ENCODE measurements at regions not wholly inside any gene's neighbourhood (a gene's known extent, or its start where the extent isn't known, plus 50 kb on each side); places are given as distances from the start of the nearest gene placed in this dataset.
"Not testable (repeated sequence)": the region's sequence is repeated elsewhere in the genome, so short reads cannot be mapped to it uniquely, and the experiment has no call there.

DNA sequence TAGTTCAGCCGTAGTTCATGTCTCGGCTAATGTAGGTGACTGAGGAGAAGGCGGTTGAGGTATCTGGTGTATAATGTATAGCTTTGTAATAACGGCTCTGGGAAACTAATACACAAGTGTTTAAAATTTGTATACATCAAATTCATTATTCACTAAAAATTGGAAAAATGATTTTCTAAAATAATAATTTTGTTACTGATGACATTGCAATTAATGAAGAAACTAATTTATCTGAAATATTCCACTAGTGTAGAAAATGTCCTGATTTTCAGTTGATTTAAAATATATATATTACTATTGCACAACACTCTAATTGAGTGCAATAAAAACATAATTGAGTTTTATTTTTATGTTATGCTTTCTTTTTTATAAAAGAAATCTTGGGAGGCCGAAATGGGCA lies 823.0 kb downstream of the TAF11L14 start:
- Histone ChIP-seq H3K36me3 (ENCODE audit: insufficient read depth, low read length) (no peaks in the 10 kb centered on the region), H3K4me3 (ENCODE audit: low read depth, low read length) (no peak overlapping the region), H3K4me1 (ENCODE audit: control insufficient read depth, insufficient read depth, low read length, unreplicated experiment) (no peaks in the 10 kb centered on the region), H3K27me3 (ENCODE audit: insufficient read depth, low read length) (no peaks in the 10 kb centered on the region), H3K79me2 (ENCODE audit: control insufficient read depth, insufficient read depth, low read length, unreplicated experiment) (no peaks in the 10 kb centered on the region), H3K27ac (ENCODE audit: low read depth, low read length) (no peak overlapping the region), H2AFZ (ENCODE audit: low read length, unreplicated experiment) (no peak overlapping the region)

DNA sequence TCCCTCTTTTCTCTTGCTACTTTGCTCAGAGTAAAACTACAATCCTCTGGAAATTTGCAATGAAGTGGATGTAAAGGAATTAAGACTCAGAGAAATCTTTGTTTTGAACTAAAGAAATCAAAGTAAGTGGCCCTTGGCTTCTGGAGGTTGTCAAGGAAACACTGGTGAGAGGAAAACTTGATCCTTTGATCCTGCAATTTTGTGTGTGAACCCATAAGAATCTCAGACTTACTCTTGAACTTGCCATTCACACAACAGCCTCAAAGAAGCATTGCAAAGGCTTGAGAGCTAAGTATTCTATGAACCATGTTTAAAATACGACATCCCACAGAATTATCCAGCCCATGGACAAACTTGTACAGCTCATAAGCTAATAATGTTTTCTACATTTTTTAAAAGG lies 827.5 kb downstream of the TAF11L14 start:
- Histone ChIP-seq H3K27ac (ENCODE audit: low read depth, low read length) (no peak overlapping the region), H2AFZ (ENCODE audit: low read length, unreplicated experiment) (no peak overlapping the region), H3K79me2 (ENCODE audit: control insufficient read depth, insufficient read depth, low read length, unreplicated experiment) (no peaks in the 10 kb centered on the region), H3K4me3 (ENCODE audit: low read depth, low read length) (no peak overlapping the region), H3K27me3 (ENCODE audit: insufficient read depth, low read length) (0 out of 2 replicates have a peak, but pooled peaks cover 10% of the 10 kb centered on the region), H3K4me1 (ENCODE audit: control insufficient read depth, insufficient read depth, low read length, unreplicated experiment) (no peaks in the 10 kb centered on the region), H3K36me3 (ENCODE audit: insufficient read depth, low read length) (no peaks in the 10 kb centered on the region)

DNA sequence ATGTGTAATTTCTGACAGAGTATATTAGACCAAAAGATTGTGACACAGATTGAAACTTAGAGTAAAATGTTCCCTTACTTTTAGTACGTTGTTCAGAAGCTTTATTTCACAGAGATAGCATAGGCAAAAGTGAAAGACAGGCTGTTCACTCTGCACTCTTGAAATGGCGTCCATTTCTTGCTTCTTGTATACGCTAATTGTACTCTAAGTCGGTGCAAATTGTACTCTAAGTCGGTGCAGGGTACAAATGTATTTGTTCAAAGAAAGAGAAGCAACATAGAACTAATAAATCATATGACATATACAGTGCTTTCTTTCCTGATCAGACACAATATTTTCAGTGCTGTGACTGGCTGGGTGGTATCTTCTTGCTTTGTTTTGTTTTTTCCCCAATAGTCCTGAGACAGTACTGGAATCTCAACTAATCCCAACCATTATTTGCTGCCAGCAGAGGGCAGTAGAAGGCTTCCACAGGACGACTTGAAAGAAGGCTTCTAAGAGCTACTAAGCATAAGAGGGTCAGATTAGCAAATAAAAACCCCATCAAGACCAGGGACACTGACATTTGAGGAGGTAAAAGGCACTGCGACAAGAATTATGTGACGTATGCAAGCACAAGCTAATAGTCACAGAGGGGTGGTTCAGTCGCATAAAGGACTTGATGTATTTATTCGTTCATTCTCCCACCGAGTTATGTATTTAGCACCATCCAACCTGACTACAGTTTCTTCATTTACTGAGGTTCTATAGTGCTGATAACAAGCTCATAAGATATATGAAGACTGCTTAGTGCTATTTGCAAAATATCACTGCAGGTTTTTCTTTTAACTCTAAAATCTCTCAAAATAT lies 831.8 kb downstream of the TAF11L14 start:
- H2AFZ ChIP-seq (ENCODE audit: low read length, unreplicated experiment): peak overlapping the region; percentile 87
- peak overlapping the region; percentile 66 for H3K4me3 ChIP-seq (ENCODE audit: low read depth, low read length)
- no peak overlapping the region for H3K27ac ChIP-seq (ENCODE audit: low read depth, low read length)
- H3K79me2 ChIP-seq (ENCODE audit: control insufficient read depth, insufficient read depth, low read length, unreplicated experiment): no peaks in the 10 kb centered on the region
- H3K4me1 ChIP-seq (ENCODE audit: control insufficient read depth, insufficient read depth, low read length, unreplicated experiment): no peaks in the 10 kb centered on the region
- no peaks in the 10 kb centered on the region for H3K36me3 ChIP-seq (ENCODE audit: insufficient read depth, low read length)
- H3K27me3 ChIP-seq (ENCODE audit: insufficient read depth, low read length): 0 out of 2 replicates have a peak, but pooled peaks cover 10% of the 10 kb centered on the region

DNA sequence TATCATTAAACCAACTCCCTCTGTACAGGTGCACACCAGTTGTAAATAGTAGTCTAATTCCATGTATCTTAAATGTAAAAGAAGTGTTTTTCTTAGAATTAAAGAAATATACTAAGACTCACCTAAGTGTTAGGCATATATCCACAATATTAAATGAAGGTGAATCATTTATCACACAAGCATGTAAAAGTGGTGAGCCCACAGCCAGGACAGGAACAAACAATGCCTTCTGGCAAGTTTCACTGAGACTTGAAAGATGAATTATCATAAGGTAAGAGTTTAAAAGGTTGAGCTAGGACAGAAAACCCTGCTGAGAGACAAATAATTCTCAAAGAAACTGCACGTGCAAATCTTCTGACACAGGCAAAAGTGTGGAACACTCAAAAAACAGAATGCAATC lies 832.5 kb downstream of the TAF11L14 start:
- Histone ChIP-seq H3K4me3 (ENCODE audit: low read depth, low read length) (no peak overlapping the region), H3K79me2 (ENCODE audit: control insufficient read depth, insufficient read depth, low read length, unreplicated experiment) (no peaks in the 10 kb centered on the region), H3K4me1 (ENCODE audit: control insufficient read depth, insufficient read depth, low read length, unreplicated experiment) (no peaks in the 10 kb centered on the region), H3K36me3 (ENCODE audit: insufficient read depth, low read length) (no peaks in the 10 kb centered on the region), H2AFZ (ENCODE audit: low read length, unreplicated experiment) (no peak overlapping the region), H3K27ac (ENCODE audit: low read depth, low read length) (no peak overlapping the region), H3K27me3 (ENCODE audit: insufficient read depth, low read length) (0 out of 2 replicates have a peak, but pooled peaks cover 10% of the 10 kb centered on the region)

DNA sequence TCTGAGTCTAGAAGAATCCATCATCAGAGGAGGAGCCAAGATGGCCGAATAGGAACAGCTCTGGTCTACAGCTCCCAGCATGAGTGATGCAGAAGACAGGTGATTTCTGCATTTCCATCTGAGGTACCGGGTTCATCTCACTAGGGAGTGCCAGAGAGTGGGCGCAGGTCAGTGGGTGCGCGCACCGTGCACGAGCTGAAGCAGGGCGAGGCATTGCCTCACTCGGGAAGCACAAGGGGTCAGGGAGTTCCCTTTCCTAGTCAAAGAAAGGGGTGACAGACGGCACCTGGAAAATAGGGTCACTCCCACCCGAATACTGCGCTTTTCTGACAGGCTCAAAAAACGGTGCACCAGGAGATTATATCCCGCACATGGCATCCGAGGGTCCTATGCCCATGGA lies 837.5 kb downstream of the TAF11L14 start:
- not testable (repeated sequence) for H3K27ac ChIP-seq (ENCODE audit: low read depth, low read length); H3K27me3 ChIP-seq (ENCODE audit: insufficient read depth, low read length); H3K4me1 ChIP-seq (ENCODE audit: control insufficient read depth, insufficient read depth, low read length, unreplicated experiment); H3K79me2 ChIP-seq (ENCODE audit: control insufficient read depth, insufficient read depth, low read length, unreplicated experiment); H3K4me3 ChIP-seq (ENCODE audit: low read depth, low read length); H2AFZ ChIP-seq (ENCODE audit: low read length, unreplicated experiment); H3K36me3 ChIP-seq (ENCODE audit: insufficient read depth, low read length)

DNA sequence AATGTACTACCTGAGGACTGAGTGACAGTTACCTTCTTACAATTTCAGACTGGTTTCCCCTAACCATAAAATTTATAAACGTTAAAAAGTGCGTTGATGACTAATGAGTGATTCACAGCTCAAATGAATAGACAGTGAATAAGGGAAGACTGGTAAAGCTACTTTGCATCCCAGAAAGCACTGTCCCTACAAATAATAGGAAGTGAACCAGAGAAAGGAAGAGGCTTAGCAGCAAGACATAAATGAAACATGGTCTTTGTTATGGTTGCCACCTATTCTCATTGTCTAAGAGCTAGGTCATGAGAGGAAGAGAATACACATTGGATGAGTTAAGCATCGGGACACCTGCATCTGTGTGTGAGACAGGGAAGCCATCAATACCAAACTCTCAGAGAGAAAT lies 849.2 kb downstream of the TAF11L14 start:
- H3K79me2 ChIP-seq (ENCODE audit: control insufficient read depth, insufficient read depth, low read length, unreplicated experiment): no peaks in the 10 kb centered on the region
- no peaks in the 10 kb centered on the region; the same call in 1 of the 2 replicates for H3K27me3 ChIP-seq (ENCODE audit: insufficient read depth, low read length)
- H3K4me3 ChIP-seq (ENCODE audit: low read depth, low read length): no peak overlapping the region
- H3K27ac ChIP-seq (ENCODE audit: low read depth, low read length): no peak overlapping the region
- H3K36me3 ChIP-seq (ENCODE audit: insufficient read depth, low read length): no peaks in the 10 kb centered on the region
- H2AFZ ChIP-seq (ENCODE audit: low read length, unreplicated experiment): no peak overlapping the region
- no peaks in the 10 kb centered on the region for H3K4me1 ChIP-seq (ENCODE audit: control insufficient read depth, insufficient read depth, low read length, unreplicated experiment)

DNA sequence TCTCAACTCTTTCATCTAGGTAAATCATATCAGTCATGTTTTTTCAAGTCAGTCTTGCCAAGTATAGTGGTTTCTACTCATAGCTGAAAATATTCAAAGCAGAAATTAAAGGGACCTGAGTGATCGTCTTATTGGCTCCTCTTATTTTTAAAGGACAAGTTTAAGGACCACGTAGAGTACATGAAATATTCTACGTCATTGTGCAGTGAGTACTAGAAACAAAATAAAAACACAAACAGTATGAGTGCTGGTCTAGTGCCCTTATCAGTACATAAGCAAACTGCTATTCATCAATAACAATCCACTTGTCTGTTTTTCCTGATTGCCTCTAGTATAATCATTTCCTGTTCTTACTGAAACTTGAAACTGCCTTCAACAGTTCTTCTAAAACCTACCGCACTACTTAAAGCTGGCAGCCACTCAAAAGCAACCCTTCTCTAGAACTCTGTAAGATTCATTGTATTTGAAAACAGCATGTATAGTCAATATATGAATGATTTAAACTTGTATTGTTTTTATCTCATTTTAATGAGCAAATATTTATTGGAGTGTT lies 853.7 kb downstream of the TAF11L14 start:
- no peaks in the 10 kb centered on the region for H3K27me3 ChIP-seq (ENCODE audit: insufficient read depth, low read length)
- H2AFZ ChIP-seq (ENCODE audit: low read length, unreplicated experiment): no peak overlapping the region
- no peaks in the 10 kb centered on the region for H3K4me1 ChIP-seq (ENCODE audit: control insufficient read depth, insufficient read depth, low read length, unreplicated experiment)
- H3K79me2 ChIP-seq (ENCODE audit: control insufficient read depth, insufficient read depth, low read length, unreplicated experiment): no peaks in the 10 kb centered on the region
- H3K4me3 ChIP-seq (ENCODE audit: low read depth, low read length): no peak overlapping the region
- H3K27ac ChIP-seq (ENCODE audit: low read depth, low read length): no peak overlapping the region
- H3K36me3 ChIP-seq (ENCODE audit: insufficient read depth, low read length): no peaks in the 10 kb centered on the region

DNA sequence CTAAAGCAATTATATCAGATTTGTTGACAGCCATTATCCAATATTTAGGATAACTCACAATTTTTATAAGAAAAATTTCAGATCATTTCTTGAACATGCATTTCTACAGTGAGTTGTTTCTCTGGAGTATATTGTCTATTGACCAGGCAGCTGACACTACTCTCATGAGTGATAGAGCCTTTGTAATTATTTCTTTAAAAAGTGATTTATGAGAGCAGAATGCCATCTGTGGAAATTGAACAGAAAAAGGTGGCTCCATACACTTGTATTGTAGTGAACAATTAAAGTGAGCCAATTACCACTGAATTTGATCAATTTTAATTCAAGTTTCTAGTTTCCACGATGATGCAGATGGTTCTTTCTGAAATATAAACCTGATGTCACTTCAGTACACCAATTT lies 855.4 kb downstream of the TAF11L14 start:
- H3K4me3 ChIP-seq (ENCODE audit: low read depth, low read length): no peak overlapping the region
- H3K4me1 ChIP-seq (ENCODE audit: control insufficient read depth, insufficient read depth, low read length, unreplicated experiment): no peaks in the 10 kb centered on the region
- no peaks in the 10 kb centered on the region for H3K79me2 ChIP-seq (ENCODE audit: control insufficient read depth, insufficient read depth, low read length, unreplicated experiment)
- no peaks in the 10 kb centered on the region for H3K36me3 ChIP-seq (ENCODE audit: insufficient read depth, low read length)
- no peaks in the 10 kb centered on the region for H3K27me3 ChIP-seq (ENCODE audit: insufficient read depth, low read length)
- H3K27ac ChIP-seq (ENCODE audit: low read depth, low read length): no peak overlapping the region
- no peak overlapping the region for H2AFZ ChIP-seq (ENCODE audit: low read length, unreplicated experiment)

DNA sequence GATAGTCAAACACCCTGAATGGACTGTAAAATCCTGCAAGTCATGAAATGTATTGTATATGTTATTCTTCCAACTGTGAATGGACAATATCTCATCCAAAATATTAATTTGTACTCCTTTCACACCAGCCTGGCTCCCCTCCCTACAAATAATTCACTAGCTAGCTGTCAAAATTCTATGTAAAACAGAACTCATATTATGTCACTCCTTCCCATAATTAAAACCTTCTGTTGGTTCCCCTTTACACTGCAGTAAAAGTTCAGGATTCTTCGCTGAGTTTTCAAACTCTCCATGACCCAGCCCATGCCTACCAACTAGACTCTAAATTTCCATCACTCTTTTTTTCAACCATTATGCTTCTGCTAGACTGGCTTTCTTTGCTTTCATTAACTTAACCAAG lies 857.1 kb downstream of the TAF11L14 start:
- Histone ChIP-seq H3K79me2 (ENCODE audit: control insufficient read depth, insufficient read depth, low read length, unreplicated experiment) (no peaks in the 10 kb centered on the region), H3K4me1 (ENCODE audit: control insufficient read depth, insufficient read depth, low read length, unreplicated experiment) (no peaks in the 10 kb centered on the region), H3K4me3 (ENCODE audit: low read depth, low read length) (no peak overlapping the region), H2AFZ (ENCODE audit: low read length, unreplicated experiment) (no peak overlapping the region), H3K27ac (ENCODE audit: low read depth, low read length) (no peak overlapping the region), H3K27me3 (ENCODE audit: insufficient read depth, low read length) (no peaks in the 10 kb centered on the region), H3K36me3 (ENCODE audit: insufficient read depth, low read length) (no peaks in the 10 kb centered on the region)

DNA sequence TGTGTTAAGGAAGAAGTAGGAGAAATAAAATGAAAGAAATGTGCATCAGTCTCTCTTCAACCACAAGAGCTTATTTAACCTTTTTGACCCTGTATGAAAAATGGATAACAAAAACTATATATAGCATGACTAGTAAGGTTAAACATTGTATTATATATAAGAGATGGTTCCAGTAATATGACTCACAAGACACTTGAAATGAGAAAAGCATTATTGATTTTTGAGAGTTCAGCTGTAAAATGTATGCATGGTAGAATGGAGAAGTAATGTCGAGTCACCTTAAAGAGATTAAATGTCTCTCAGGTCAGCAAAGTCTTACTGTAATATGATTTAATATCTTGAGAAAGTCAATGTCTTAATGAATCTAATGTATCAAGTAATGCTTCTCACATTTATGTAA lies 860.9 kb downstream of the TAF11L14 start:
- Histone ChIP-seq H3K79me2 (ENCODE audit: control insufficient read depth, insufficient read depth, low read length, unreplicated experiment) (no peaks in the 10 kb centered on the region), H2AFZ (ENCODE audit: low read length, unreplicated experiment) (no peak overlapping the region), H3K4me1 (ENCODE audit: control insufficient read depth, insufficient read depth, low read length, unreplicated experiment) (no peaks in the 10 kb centered on the region), H3K27ac (ENCODE audit: low read depth, low read length) (no peak overlapping the region), H3K4me3 (ENCODE audit: low read depth, low read length) (no peak overlapping the region), H3K27me3 (ENCODE audit: insufficient read depth, low read length) (no peaks in the 10 kb centered on the region), H3K36me3 (ENCODE audit: insufficient read depth, low read length) (no peaks in the 10 kb centered on the region)

DNA sequence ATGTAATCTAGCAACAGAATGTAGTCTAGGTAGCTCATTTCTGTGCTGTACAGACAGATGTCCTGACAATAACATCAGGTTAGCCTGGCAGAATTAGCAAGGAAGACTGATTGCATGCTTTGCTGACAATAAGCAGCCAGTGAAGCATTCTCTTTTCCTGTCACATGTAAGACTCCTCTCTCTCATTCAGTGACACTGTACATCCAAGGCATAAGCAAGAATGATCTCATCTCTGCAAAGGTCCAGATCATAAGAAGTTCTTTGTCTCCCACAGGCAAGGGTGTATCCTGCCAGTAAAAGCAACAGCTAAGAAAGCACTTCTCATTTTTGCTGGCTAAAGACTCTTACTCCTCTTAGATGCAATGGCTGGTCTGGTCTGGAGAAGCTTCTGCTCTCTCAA lies 861.8 kb downstream of the TAF11L14 start:
- H3K27me3 ChIP-seq (ENCODE audit: insufficient read depth, low read length): no peaks in the 10 kb centered on the region
- H3K79me2 ChIP-seq (ENCODE audit: control insufficient read depth, insufficient read depth, low read length, unreplicated experiment): no peaks in the 10 kb centered on the region
- no peaks in the 10 kb centered on the region for H3K36me3 ChIP-seq (ENCODE audit: insufficient read depth, low read length)
- H2AFZ ChIP-seq (ENCODE audit: low read length, unreplicated experiment): no peak overlapping the region
- H3K4me3 ChIP-seq (ENCODE audit: low read depth, low read length): no peak overlapping the region
- no peaks in the 10 kb centered on the region for H3K4me1 ChIP-seq (ENCODE audit: control insufficient read depth, insufficient read depth, low read length, unreplicated experiment)
- no peak overlapping the region for H3K27ac ChIP-seq (ENCODE audit: low read depth, low read length)
